ENCODE measurements at regions not wholly inside any gene's neighbourhood (a gene's known extent, or its start where the extent isn't known, plus 50 kb on each side); places are given as distances from the start of the nearest gene placed in this dataset.

DNA sequence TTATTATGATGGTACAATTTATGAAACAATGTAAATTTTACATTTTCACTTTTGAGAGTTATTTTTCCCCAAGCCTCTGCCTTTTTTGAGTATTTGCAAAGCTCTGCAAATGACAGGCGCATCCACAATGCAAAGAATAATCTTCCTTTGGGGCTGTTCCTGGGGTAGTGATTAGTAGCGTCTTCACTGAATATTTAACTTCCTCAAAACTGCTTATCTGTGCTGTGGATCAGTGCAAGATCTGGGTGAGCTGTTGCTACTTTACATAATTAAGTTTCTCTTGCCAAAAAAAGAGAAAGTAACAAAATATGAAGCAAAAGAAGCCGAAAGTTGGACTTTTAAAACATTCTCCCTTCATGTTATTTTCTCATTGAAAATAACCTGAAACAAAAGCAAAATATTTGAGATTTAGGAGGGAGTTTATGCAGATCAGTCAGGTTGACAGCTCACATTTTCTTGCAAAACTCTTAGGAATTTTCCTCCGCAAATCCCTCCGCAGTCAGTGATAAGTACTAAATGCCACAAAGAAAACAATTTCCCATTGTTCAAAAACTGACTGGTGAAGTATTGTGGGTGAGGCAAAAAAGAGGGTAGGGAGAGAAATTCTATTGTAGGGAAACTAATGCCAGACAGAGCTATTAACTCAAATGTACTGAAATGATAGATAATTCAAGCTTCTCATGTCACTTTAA is 276.4 kb upstream of the B3GALT2 start:
- TF ChIP-seq, protein P1, sequence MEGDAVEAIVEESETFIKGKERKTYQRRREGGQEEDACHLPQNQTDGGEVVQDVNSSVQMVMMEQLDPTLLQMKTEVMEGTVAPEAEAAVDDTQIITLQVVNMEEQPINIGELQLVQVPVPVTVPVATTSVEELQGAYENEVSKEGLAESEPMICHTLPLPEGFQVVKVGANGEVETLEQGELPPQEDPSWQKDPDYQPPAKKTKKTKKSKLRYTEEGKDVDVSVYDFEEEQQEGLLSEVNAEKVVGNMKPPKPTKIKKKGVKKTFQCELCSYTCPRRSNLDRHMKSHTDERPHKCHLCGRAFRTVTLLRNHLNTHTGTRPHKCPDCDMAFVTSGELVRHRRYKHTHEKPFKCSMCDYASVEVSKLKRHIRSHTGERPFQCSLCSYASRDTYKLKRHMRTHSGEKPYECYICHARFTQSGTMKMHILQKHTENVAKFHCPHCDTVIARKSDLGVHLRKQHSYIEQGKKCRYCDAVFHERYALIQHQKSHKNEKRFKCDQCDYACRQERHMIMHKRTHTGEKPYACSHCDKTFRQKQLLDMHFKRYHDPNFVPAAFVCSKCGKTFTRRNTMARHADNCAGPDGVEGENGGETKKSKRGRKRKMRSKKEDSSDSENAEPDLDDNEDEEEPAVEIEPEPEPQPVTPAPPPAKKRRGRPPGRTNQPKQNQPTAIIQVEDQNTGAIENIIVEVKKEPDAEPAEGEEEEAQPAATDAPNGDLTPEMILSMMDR (conservative IDR thresholded peaks at IDR 0.05; ENCODE audit: low read length): no peak
- no peak for TF ChIP-seq EZH2phosphoT487 (IDR thresholded peaks at IDR 0.05; ENCODE audit: borderline replicate concordance, low read depth, low read length)
